ENCODE measurements at regions not wholly inside any gene's neighbourhood (a gene's known extent, or its start where the extent isn't known, plus 50 kb on each side); places are given as distances from the start of the nearest gene placed in this dataset.

GRCh38 chr9:30676651-30677050 is 1707.8 kb upstream of the ACO1 start:
- TF ChIP-seq CTCF (IDR thresholded peaks at IDR 0.05; ENCODE audit: low read depth, low read length) (no peak), EZH2phosphoT487 (IDR thresholded peaks at IDR 0.05; ENCODE audit: low read depth) (no peak)
